H1 (cell line): ENCODE measurements at regions not wholly inside any gene's neighbourhood (a gene's known extent, or its start where the extent isn't known, plus 50 kb on each side); places are given as distances from the start of the nearest gene placed in this dataset.

ENCODE experiments used
- CTBP2 ChIP-seq: IDR thresholded peaks from 2 replicates; pipeline ENCODE4 v1.7.0; 2011; ENCODE audit warnings: borderline replicate concordance, mild to moderate bottlenecking, moderate library complexity, mixed read lengths, low read length; ENCODE audit not compliant: insufficient read depth, insufficient read length
- FOSL1 ChIP-seq: IDR thresholded peaks from 2 replicates; pipeline ENCODE4 v1.6.1; 2011; ENCODE audit warnings: mild to moderate bottlenecking, low read depth, low read length, moderate library complexity; ENCODE audit not compliant: insufficient read depth
- HDAC2 ChIP-seq, 2 experiments: fragments of 300-600 bp in 1 of 2; sonication (generic) in 1 of 2; IDR thresholded peaks; 2 replicates each; pipeline ENCODE4 v1.6.1; 2011 to 2012; ENCODE audit warnings: low read depth in 2 of 2, low read length in 2 of 2, mild to moderate bottlenecking in 2 of 2, moderate library complexity in 2 of 2, borderline replicate concordance in 1 of 2, inconsistent platforms in 1 of 2
- JUND ChIP-seq: IDR thresholded peaks from 2 replicates; pipeline ENCODE4 v1.6.1; 2011; ENCODE audit warnings: mild to moderate bottlenecking, improper control_type of control experiment, low read length
- NRF1 ChIP-seq: IDR thresholded peaks from 2 replicates; pipeline ENCODE4 v1.6.1; 2011; ENCODE audit warnings: mild to moderate bottlenecking, low read depth, low read length, improper control_type of control experiment
- POLR2AphosphoS5 ChIP-seq: IDR thresholded peaks from 2 replicates; pipeline ENCODE4 v1.6.1; 2011; ENCODE audit warnings: low read depth, low read length
- TF ChIP-seq, protein P1 (sequence below): fragments of 300-600 bp; sonication (generic); IDR thresholded peaks from 2 replicates; pipeline ENCODE4 v1.7.1; 2012; ENCODE audit warnings: low read length, moderate library complexity, mild to moderate bottlenecking, inconsistent platforms; ENCODE audit not compliant: insufficient replicate concordance
- TF ChIP-seq, protein P2 (sequence below): IDR thresholded peaks from 2 replicates; pipeline ENCODE4 v1.6.1; 2012; ENCODE audit warnings: inconsistent platforms
- TF ChIP-seq, protein P3 (sequence below): IDR thresholded peaks from 2 replicates; pipeline ENCODE4 v1.6.1; 2012; ENCODE audit warnings: inconsistent platforms

DNA sequence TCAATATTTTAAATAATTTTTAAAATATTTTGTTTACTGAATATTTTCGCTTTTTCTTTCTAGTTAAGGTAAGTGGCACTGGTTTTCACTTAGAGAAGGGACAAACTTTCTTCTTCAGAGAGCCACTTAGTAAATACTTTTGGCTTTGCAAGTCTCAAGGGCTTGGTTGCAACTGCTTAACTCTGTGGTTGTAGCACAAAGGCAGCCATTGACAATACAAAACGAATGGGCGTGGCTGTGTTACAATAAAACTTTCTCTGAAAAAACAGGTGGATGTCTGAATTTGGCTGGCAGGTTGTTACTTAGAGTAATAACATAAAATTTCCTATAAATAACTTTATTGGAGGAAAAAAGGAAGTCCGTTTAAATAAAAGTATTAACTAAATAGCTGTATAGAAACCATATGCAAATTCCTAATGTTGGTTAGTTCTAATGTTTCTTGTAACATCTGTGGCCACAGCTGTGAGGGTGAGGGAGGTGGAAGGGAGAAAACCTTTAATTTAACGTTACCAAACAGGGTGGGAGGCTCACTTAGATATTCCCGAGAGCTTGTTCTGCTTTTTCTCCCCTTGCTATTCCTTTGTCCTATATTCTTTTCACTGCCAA, 62.4 kb upstream of the TNP1 start (continued):
- TF ChIP-seq, protein P1, sequence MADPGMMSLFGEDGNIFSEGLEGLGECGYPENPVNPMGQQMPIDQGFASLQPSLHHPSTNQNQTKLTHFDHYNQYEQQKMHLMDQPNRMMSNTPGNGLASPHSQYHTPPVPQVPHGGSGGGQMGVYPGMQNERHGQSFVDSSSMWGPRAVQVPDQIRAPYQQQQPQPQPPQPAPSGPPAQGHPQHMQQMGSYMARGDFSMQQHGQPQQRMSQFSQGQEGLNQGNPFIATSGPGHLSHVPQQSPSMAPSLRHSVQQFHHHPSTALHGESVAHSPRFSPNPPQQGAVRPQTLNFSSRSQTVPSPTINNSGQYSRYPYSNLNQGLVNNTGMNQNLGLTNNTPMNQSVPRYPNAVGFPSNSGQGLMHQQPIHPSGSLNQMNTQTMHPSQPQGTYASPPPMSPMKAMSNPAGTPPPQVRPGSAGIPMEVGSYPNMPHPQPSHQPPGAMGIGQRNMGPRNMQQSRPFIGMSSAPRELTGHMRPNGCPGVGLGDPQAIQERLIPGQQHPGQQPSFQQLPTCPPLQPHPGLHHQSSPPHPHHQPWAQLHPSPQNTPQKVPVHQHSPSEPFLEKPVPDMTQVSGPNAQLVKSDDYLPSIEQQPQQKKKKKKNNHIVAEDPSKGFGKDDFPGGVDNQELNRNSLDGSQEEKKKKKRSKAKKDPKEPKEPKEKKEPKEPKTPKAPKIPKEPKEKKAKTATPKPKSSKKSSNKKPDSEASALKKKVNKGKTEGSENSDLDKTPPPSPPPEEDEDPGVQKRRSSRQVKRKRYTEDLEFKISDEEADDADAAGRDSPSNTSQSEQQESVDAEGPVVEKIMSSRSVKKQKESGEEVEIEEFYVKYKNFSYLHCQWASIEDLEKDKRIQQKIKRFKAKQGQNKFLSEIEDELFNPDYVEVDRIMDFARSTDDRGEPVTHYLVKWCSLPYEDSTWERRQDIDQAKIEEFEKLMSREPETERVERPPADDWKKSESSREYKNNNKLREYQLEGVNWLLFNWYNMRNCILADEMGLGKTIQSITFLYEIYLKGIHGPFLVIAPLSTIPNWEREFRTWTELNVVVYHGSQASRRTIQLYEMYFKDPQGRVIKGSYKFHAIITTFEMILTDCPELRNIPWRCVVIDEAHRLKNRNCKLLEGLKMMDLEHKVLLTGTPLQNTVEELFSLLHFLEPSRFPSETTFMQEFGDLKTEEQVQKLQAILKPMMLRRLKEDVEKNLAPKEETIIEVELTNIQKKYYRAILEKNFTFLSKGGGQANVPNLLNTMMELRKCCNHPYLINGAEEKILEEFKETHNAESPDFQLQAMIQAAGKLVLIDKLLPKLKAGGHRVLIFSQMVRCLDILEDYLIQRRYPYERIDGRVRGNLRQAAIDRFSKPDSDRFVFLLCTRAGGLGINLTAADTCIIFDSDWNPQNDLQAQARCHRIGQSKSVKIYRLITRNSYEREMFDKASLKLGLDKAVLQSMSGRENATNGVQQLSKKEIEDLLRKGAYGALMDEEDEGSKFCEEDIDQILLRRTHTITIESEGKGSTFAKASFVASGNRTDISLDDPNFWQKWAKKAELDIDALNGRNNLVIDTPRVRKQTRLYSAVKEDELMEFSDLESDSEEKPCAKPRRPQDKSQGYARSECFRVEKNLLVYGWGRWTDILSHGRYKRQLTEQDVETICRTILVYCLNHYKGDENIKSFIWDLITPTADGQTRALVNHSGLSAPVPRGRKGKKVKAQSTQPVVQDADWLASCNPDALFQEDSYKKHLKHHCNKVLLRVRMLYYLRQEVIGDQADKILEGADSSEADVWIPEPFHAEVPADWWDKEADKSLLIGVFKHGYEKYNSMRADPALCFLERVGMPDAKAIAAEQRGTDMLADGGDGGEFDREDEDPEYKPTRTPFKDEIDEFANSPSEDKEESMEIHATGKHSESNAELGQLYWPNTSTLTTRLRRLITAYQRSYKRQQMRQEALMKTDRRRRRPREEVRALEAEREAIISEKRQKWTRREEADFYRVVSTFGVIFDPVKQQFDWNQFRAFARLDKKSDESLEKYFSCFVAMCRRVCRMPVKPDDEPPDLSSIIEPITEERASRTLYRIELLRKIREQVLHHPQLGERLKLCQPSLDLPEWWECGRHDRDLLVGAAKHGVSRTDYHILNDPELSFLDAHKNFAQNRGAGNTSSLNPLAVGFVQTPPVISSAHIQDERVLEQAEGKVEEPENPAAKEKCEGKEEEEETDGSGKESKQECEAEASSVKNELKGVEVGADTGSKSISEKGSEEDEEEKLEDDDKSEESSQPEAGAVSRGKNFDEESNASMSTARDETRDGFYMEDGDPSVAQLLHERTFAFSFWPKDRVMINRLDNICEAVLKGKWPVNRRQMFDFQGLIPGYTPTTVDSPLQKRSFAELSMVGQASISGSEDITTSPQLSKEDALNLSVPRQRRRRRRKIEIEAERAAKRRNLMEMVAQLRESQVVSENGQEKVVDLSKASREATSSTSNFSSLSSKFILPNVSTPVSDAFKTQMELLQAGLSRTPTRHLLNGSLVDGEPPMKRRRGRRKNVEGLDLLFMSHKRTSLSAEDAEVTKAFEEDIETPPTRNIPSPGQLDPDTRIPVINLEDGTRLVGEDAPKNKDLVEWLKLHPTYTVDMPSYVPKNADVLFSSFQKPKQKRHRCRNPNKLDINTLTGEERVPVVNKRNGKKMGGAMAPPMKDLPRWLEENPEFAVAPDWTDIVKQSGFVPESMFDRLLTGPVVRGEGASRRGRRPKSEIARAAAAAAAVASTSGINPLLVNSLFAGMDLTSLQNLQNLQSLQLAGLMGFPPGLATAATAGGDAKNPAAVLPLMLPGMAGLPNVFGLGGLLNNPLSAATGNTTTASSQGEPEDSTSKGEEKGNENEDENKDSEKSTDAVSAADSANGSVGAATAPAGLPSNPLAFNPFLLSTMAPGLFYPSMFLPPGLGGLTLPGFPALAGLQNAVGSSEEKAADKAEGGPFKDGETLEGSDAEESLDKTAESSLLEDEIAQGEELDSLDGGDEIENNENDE = no peak
- TF ChIP-seq, protein P2, sequence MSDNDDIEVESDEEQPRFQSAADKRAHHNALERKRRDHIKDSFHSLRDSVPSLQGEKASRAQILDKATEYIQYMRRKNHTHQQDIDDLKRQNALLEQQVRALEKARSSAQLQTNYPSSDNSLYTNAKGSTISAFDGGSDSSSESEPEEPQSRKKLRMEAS = no peak
- no peak for TF ChIP-seq NRF1
- no peak for TF ChIP-seq HDAC2 (IDR thresholded peaks at IDR 0.05; ENCODE audit: borderline replicate concordance in 1 of 2, low read depth in 2 of 2, low read length in 2 of 2)
- TF ChIP-seq CTBP2 = no peak
- no peak for TF ChIP-seq JUND
- TF ChIP-seq FOSL1 = no peak
- TF ChIP-seq, protein P3, sequence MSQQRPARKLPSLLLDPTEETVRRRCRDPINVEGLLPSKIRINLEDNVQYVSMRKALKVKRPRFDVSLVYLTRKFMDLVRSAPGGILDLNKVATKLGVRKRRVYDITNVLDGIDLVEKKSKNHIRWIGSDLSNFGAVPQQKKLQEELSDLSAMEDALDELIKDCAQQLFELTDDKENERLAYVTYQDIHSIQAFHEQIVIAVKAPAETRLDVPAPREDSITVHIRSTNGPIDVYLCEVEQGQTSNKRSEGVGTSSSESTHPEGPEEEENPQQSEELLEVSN = no peak
- TF ChIP-seq POLR2AphosphoS5 = no peak
